ENCODE measurements at regions not wholly inside any gene's neighbourhood (a gene's known extent, or its start where the extent isn't known, plus 50 kb on each side); places are given as distances from the start of the nearest gene placed in this dataset.

DNA sequence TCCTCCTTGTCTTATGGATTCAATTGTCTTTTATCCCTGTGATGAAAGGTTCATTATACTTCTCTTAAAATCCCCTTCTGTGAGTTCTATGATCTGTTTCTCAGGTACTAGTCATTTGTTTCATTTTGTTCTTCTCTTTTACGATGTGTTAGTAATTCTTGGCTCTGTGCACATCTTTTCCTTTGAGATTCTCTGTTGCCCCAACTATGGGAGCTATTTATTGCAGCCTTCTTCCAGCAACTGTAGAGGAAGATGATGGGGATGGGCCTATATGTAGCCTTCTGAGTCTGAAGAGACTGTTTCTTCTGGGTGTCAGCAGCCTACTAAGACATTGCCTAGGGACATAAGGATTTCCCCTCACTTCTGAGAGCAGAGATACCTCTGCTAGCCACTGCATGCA, 50.4 kb upstream of the TRERF1 start:
- no peaks in the 10 kb centered on the region for H3K79me2 ChIP-seq (ENCODE audit: control insufficient read depth, low read length)
- H3K4me2 ChIP-seq (ENCODE audit: low read length) = no peak overlapping the region
- H3K27me3 ChIP-seq (ENCODE audit: control insufficient read depth, low read length) = no peaks in the 10 kb centered on the region
- no peaks in the 10 kb centered on the region for H4K20me1 ChIP-seq (ENCODE audit: control insufficient read depth, insufficient read depth, low read depth, low read length)
- no peak for TF ChIP-seq EZH2phosphoT487 (IDR thresholded peaks at IDR 0.05; ENCODE audit: borderline replicate concordance, low read length)
- TF ChIP-seq, protein P1, sequence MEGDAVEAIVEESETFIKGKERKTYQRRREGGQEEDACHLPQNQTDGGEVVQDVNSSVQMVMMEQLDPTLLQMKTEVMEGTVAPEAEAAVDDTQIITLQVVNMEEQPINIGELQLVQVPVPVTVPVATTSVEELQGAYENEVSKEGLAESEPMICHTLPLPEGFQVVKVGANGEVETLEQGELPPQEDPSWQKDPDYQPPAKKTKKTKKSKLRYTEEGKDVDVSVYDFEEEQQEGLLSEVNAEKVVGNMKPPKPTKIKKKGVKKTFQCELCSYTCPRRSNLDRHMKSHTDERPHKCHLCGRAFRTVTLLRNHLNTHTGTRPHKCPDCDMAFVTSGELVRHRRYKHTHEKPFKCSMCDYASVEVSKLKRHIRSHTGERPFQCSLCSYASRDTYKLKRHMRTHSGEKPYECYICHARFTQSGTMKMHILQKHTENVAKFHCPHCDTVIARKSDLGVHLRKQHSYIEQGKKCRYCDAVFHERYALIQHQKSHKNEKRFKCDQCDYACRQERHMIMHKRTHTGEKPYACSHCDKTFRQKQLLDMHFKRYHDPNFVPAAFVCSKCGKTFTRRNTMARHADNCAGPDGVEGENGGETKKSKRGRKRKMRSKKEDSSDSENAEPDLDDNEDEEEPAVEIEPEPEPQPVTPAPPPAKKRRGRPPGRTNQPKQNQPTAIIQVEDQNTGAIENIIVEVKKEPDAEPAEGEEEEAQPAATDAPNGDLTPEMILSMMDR (IDR thresholded peaks at IDR 0.05; ENCODE audit: low read depth, low read length, poor library complexity, severe bottlenecking) = no peak
- H3F3A ChIP-seq (ENCODE audit: control insufficient read depth, insufficient read depth) = peaks cover 15% of the 10 kb centered on the region
- H3K36me3 ChIP-seq (ENCODE audit: control insufficient read depth, low read length) = no peaks in the 10 kb centered on the region
- no peaks in the 10 kb centered on the region for H3K9me3 ChIP-seq (ENCODE audit: control insufficient read depth, insufficient read depth, low read length)
- no peak overlapping the region for H3K27ac ChIP-seq (ENCODE audit: low read depth, low read length)
- H3K4me1 ChIP-seq (ENCODE audit: control insufficient read depth, low read length) = peaks cover 27% of the 10 kb centered on the region
- no peak overlapping the region for H3K4me3 ChIP-seq (ENCODE audit: low read length)
- no peaks in the 10 kb centered on the region for H3K9me2 ChIP-seq (replicated peaks; ENCODE audit: control insufficient read depth, low read length)

Measured in DOHH2 (cell line).